ENCODE measurements at regions not wholly inside any gene's neighbourhood (a gene's known extent, or its start where the extent isn't known, plus 50 kb on each side); places are given as distances from the start of the nearest gene placed in this dataset.

- no peak for TF ChIP-seq CTCF (IDR thresholded peaks at IDR 0.05; ENCODE audit: low read depth, low read length)
- TF ChIP-seq MYC (IDR thresholded peaks at IDR 0.05; ENCODE audit: low read depth, low read length): no peak
- no peak for TF ChIP-seq POLR2A (IDR thresholded peaks at IDR 0.05; ENCODE audit: extremely low read depth, insufficient read length)
- TF ChIP-seq MAX (IDR thresholded peaks at IDR 0.05; ENCODE audit: low read depth, low read length): no peak
Observed at GRCh38 chr2:118748245-118748885, 99.1 kb downstream of the EN1 start.
